NT2/D1 (cell line): ENCODE measurements at regions not wholly inside any gene's neighbourhood (a gene's known extent, or its start where the extent isn't known, plus 50 kb on each side); places are given as distances from the start of the nearest gene placed in this dataset.
"Not testable (repeated sequence)": the region's sequence is repeated elsewhere in the genome, so short reads cannot be mapped to it uniquely, and the experiment has no call there.

Experiments
- SUZ12 ChIP-seq: IDR thresholded peaks from 2 replicates; pipeline ENCODE4 v1.6.1; 2011; ENCODE audit not compliant: insufficient read length, insufficient read depth; ENCODE audit errors: extremely low read depth
- YY1 ChIP-seq: IDR thresholded peaks from 2 replicates; pipeline ENCODE4 v1.6.1; 2011; ENCODE audit not compliant: insufficient read length, insufficient read depth
- ZNF274 ChIP-seq: IDR thresholded peaks from 2 replicates; pipeline ENCODE4 v1.6.1; 2011; ENCODE audit warnings: mild to moderate bottlenecking, low read depth, low read length

- TF ChIP-seq ZNF274, SUZ12, YY1: not testable (repeated sequence)
These were observed 153.1 kb downstream of the ALX1 start for GRCh38 chr12:85433148-85433547.
